ENCODE measurements at regions not wholly inside any gene's neighbourhood (a gene's known extent, or its start where the extent isn't known, plus 50 kb on each side); places are given as distances from the start of the nearest gene placed in this dataset.
A peak's percentile ranks its signal among the peaks of the same experiment; 100 is the strongest.

GRCh38 chr13:44768775-44769581 is 192.8 kb upstream of the TSC22D1 start:
- H3K27ac Mint-ChIP-seq, result no peak overlapping the region
- peaks cover 6% of the 10 kb centered on the region for H3K4me1 Mint-ChIP-seq
- no peaks in the 10 kb centered on the region for H3K9me3 Mint-ChIP-seq
- DNase-seq (ENCODE audit: low spot score in 2 of 2) (no peak), ATAC-seq (ENCODE audit: low read depth) (no peak)
- H3K4me3 Mint-ChIP-seq, result no peak overlapping the region
- no peaks in the 10 kb centered on the region for H3K36me3 Mint-ChIP-seq
- H3K27me3 Mint-ChIP-seq, result no peaks in the 10 kb centered on the region

GRCh38 chr13:44768239-44768638 is 192.1 kb upstream of the TSC22D1 start:
- ATAC-seq (ENCODE audit: low read depth) (peak; percentile 59), DNase-seq (ENCODE audit: low spot score in 2 of 2) (no peak)
- peaks cover 6% of the 10 kb centered on the region for H3K4me1 Mint-ChIP-seq
- no peaks in the 10 kb centered on the region for H3K9me3 Mint-ChIP-seq
- peak overlapping the region; percentile 7 for H3K27ac Mint-ChIP-seq
- H3K27me3 Mint-ChIP-seq, result no peaks in the 10 kb centered on the region
- no peaks in the 10 kb centered on the region for H3K36me3 Mint-ChIP-seq
- no peak overlapping the region for H3K4me3 Mint-ChIP-seq

GRCh38 chr13:44765001-44765471 is 188.9 kb upstream of the TSC22D1 start:
- Mint-ChIP-seq H3K9me3 (no peaks in the 10 kb centered on the region), H3K27me3 (peaks cover 5% of the 10 kb centered on the region), H3K4me3 (no peak overlapping the region), H3K4me1 (peaks cover 6% of the 10 kb centered on the region), H3K36me3 (no peaks in the 10 kb centered on the region), H3K27ac (no peak overlapping the region)
- DNase-seq (ENCODE audit: low spot score in 2 of 2), result no peak
- no peak for ATAC-seq (ENCODE audit: low read depth)

DNA sequence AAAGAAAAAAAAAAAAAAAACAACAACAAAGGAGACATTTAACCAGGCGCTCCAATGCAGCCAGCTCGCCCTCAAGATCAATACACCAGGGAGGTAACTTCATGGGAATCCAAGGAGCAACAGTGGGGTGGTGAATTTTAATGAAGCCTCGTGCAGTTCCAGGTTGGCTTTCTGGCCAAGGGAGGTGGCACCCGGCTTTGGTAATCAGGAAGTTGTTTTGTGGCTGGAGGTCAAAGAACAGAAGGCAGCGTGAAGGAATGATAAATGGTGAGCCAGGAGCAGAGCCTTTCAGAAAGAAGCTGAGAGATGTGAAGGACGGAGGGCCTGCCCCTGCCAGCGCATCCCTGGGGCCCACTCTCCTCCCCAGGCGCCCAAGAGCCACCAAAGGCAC is 188.2 kb upstream of the TSC22D1 start:
- no peak overlapping the region for H3K4me3 Mint-ChIP-seq
- no peaks in the 10 kb centered on the region for H3K9me3 Mint-ChIP-seq
- no peak overlapping the region for H3K27ac Mint-ChIP-seq
- H3K4me1 Mint-ChIP-seq, result peaks cover 6% of the 10 kb centered on the region
- no peaks in the 10 kb centered on the region for H3K36me3 Mint-ChIP-seq
- ATAC-seq (ENCODE audit: low read depth) (no peak), DNase-seq (ENCODE audit: low spot score in 2 of 2) (no peak)
- peaks cover 5% of the 10 kb centered on the region for H3K27me3 Mint-ChIP-seq

GRCh38 chr13:44763615-44764301 is 187.6 kb upstream of the TSC22D1 start:
- H3K9me3 Mint-ChIP-seq, result no peaks in the 10 kb centered on the region
- H3K4me3 Mint-ChIP-seq, result no peak overlapping the region
- H3K27ac Mint-ChIP-seq, result no peak overlapping the region
- peaks cover 6% of the 10 kb centered on the region for H3K4me1 Mint-ChIP-seq
- no peak for ATAC-seq (ENCODE audit: low read depth)
- DNase-seq (ENCODE audit: low spot score in 2 of 2), result no peak
- peaks cover 5% of the 10 kb centered on the region for H3K27me3 Mint-ChIP-seq
- no peaks in the 10 kb centered on the region for H3K36me3 Mint-ChIP-seq

DNA sequence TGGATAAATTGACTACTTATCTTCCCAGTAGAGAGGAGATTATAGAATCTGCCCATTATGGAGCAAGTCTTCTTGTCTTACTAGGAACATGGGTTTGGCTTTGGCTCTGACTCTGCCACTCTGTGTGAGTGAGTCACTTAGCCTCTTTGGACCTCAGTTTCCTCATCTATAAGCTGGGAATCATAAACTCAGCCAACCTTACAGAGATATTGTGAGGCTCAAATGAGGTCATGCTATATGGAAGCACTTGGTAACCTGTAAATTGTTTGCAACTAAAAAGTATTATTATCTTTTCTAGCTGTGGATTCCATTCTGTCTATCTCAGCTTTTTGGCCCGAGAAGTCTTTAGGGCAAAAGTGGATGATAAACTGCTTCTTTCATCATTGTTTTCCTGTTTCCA is 186.8 kb upstream of the TSC22D1 start:
- H3K4me1 Mint-ChIP-seq, result peaks cover 2% of the 10 kb centered on the region
- ATAC-seq (ENCODE audit: low read depth) (no peak), DNase-seq (ENCODE audit: low spot score in 2 of 2) (no peak)
- no peak overlapping the region for H3K27ac Mint-ChIP-seq
- peaks cover 5% of the 10 kb centered on the region for H3K27me3 Mint-ChIP-seq
- no peaks in the 10 kb centered on the region for H3K36me3 Mint-ChIP-seq
- H3K9me3 Mint-ChIP-seq, result no peaks in the 10 kb centered on the region
- H3K4me3 Mint-ChIP-seq, result no peak overlapping the region

GRCh38 chr13:44760434-44760833 is 184.3 kb upstream of the TSC22D1 start:
- H3K4me1 Mint-ChIP-seq, result no peaks in the 10 kb centered on the region
- no peaks in the 10 kb centered on the region for H3K9me3 Mint-ChIP-seq
- DNase-seq (ENCODE audit: low spot score in 2 of 2), result no peak
- H3K27me3 Mint-ChIP-seq, result peaks cover 8% of the 10 kb centered on the region
- no peak for ATAC-seq (ENCODE audit: low read depth)
- no peak overlapping the region for H3K4me3 Mint-ChIP-seq
- H3K27ac Mint-ChIP-seq, result no peak overlapping the region
- no peaks in the 10 kb centered on the region for H3K36me3 Mint-ChIP-seq

- Mint-ChIP-seq H3K4me1 (no peaks in the 10 kb centered on the region), H3K4me3 (no peak overlapping the region), H3K27me3 (peaks cover 8% of the 10 kb centered on the region), H3K9me3 (no peaks in the 10 kb centered on the region), H3K36me3 (no peaks in the 10 kb centered on the region), H3K27ac (no peak overlapping the region)
- DNase-seq (ENCODE audit: low spot score in 2 of 2), result no peak
- ATAC-seq (ENCODE audit: low read depth), result no peak
Observed at GRCh38 chr13:44759384-44760360, 183.5 kb upstream of the TSC22D1 start.

- Mint-ChIP-seq H3K4me3 (no peak overlapping the region), H3K27ac (no peak overlapping the region), H3K27me3 (peaks cover 8% of the 10 kb centered on the region), H3K4me1 (no peaks in the 10 kb centered on the region), H3K36me3 (no peaks in the 10 kb centered on the region), H3K9me3 (no peaks in the 10 kb centered on the region)
- ATAC-seq (ENCODE audit: low read depth), result no peak
- no peak for DNase-seq (ENCODE audit: low spot score in 2 of 2)
Observed at GRCh38 chr13:44758630-44759383, 182.7 kb upstream of the TSC22D1 start.

GRCh38 chr13:44757671-44758070 is 181.5 kb upstream of the TSC22D1 start:
- Mint-ChIP-seq H3K27me3 (peaks cover 7% of the 10 kb centered on the region), H3K36me3 (no peaks in the 10 kb centered on the region), H3K4me1 (no peaks in the 10 kb centered on the region), H3K9me3 (no peaks in the 10 kb centered on the region), H3K27ac (no peak overlapping the region), H3K4me3 (no peak overlapping the region)
- ATAC-seq (ENCODE audit: low read depth) (no peak), DNase-seq (ENCODE audit: low spot score in 2 of 2) (no peak)

GRCh38 chr13:44756276-44756810 is 180.2 kb upstream of the TSC22D1 start:
- peaks cover 4% of the 10 kb centered on the region for H3K27me3 Mint-ChIP-seq
- H3K27ac Mint-ChIP-seq, result no peak overlapping the region
- no peak overlapping the region for H3K4me3 Mint-ChIP-seq
- no peaks in the 10 kb centered on the region for H3K4me1 Mint-ChIP-seq
- no peaks in the 10 kb centered on the region for H3K36me3 Mint-ChIP-seq
- no peaks in the 10 kb centered on the region for H3K9me3 Mint-ChIP-seq
- DNase-seq (ENCODE audit: low spot score in 2 of 2) (no peak), ATAC-seq (ENCODE audit: low read depth) (no peak)

- H3K9me3 Mint-ChIP-seq, result no peaks in the 10 kb centered on the region
- no peaks in the 10 kb centered on the region for H3K36me3 Mint-ChIP-seq
- no peak for ATAC-seq (ENCODE audit: low read depth)
- no peak for DNase-seq (ENCODE audit: low spot score in 2 of 2)
- H3K4me1 Mint-ChIP-seq, result no peaks in the 10 kb centered on the region
- H3K4me3 Mint-ChIP-seq, result no peak overlapping the region
- no peak overlapping the region for H3K27ac Mint-ChIP-seq
- H3K27me3 Mint-ChIP-seq, result peaks cover 4% of the 10 kb centered on the region
Observed at GRCh38 chr13:44755872-44756271, 179.7 kb upstream of the TSC22D1 start.

DNA sequence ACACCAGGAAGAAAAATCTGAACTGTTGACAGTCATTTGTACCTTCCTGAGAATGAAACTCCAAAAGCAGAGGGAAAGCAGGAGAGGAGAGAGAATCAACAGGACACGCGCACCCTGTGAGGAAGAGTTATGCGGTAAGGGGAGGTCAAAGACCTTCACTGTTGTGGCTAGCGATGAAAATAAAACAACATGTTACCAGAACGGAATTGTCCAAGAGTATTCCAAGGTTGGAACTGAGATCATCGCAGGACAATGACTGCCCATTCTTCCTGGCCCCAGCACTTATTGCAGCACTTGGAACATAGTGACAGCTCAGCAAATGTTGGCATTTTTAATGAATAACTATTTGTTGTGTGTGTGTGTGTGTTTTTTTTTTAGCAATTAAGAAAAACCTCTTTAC is 176.0 kb upstream of the TSC22D1 start:
- Mint-ChIP-seq H3K4me3 (no peak overlapping the region), H3K27ac (peak overlapping the region; percentile 43), H3K36me3 (no peaks in the 10 kb centered on the region), H3K9me3 (no peaks in the 10 kb centered on the region), H3K4me1 (no peaks in the 10 kb centered on the region), H3K27me3 (peaks cover 10% of the 10 kb centered on the region)
- DNase-seq (ENCODE audit: low spot score in 2 of 2) (no peak), ATAC-seq (ENCODE audit: low read depth) (no peak)
